HL-60 (cell line): ENCODE measurements at regions not wholly inside any gene's neighbourhood (a gene's known extent, or its start where the extent isn't known, plus 50 kb on each side); places are given as distances from the start of the nearest gene placed in this dataset.

Source experiments
- DNase-seq, 2 experiments: peaks; one replicate each; pipeline ENCODE4 v3.0.0-alpha.2; 2010 to 2020; ENCODE audit warnings: low read depth in 1 of 2, low spot score in 1 of 2
- H3K27ac ChIP-seq: fragments of 250-450 bp; sonication (Bioruptor Pico); replicated peaks from 2 replicates; pipeline ENCODE4 v1.5.1; 2020; ENCODE audit warnings: mild to moderate bottlenecking, moderate library complexity
- H3K27me3 ChIP-seq: fragments of 250-450 bp; sonication (Bioruptor Pico); 2 replicates; pipeline ENCODE4 v1.5.1; 2021; ENCODE audit warnings: mild to moderate bottlenecking, moderate library complexity; ENCODE audit not compliant: insufficient read depth, poor library complexity, severe bottlenecking
- H3K4me3 ChIP-seq: replicated peaks from 2 replicates; pipeline ENCODE4 v1.5.1; 2011; ENCODE audit warnings: mild to moderate bottlenecking, control low read depth, low read length; ENCODE audit not compliant: insufficient read depth
- GABPA ChIP-seq: IDR thresholded peaks from 2 replicates; pipeline ENCODE4 v1.6.1; 2012; ENCODE audit warnings: low read depth
- POLR2AphosphoS5 ChIP-seq: IDR thresholded peaks from 2 replicates; pipeline ENCODE4 v1.6.1; 2012; ENCODE audit warnings: low read depth
- SPI1 ChIP-seq: IDR thresholded peaks from 2 replicates; pipeline ENCODE4 v1.6.1; 2012; ENCODE audit warnings: low read depth, mild to moderate bottlenecking, borderline replicate concordance
- TF ChIP-seq, protein P1 (sequence below): IDR thresholded peaks from 2 replicates; pipeline ENCODE4 v1.6.1; 2012; ENCODE audit warnings: low read depth; ENCODE audit not compliant: insufficient replicate concordance
- TF ChIP-seq, protein P2 (sequence below): IDR thresholded peaks from one replicate; pipeline ENCODE4 v1.5.1; 2011; ENCODE audit warnings: low read length, control low read depth, inconsistent platforms; ENCODE audit not compliant: insufficient read depth

DNA sequence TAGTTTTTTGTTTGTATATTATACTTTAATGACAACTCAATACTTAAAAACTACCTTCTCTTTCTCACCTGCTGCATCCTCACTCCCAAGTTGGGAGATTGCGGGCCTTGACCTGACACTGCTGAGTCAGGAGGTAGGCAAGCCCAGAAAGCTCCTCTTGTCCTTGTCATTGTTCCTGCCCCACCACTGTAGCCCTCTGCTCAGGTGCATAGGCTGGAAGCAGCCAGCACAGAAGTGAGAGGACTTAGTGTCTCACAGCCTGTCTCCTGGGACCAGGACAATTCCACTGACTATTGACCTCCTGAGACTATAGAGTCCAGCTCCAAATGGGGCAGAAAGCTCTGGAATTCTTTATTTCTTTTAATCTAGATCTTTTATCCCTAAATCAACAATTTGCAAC is 123.5 kb upstream of the NDP start:
- no peak for DNase-seq
- Histone ChIP-seq H3K4me3 (no peak overlapping the region), H3K27ac (no peak overlapping the region), H3K27me3 (no peaks in the 10 kb centered on the region)
- TF ChIP-seq POLR2AphosphoS5 (no peak), GABPA (no peak), SPI1 (no peak)
- TF ChIP-seq, protein P1, sequence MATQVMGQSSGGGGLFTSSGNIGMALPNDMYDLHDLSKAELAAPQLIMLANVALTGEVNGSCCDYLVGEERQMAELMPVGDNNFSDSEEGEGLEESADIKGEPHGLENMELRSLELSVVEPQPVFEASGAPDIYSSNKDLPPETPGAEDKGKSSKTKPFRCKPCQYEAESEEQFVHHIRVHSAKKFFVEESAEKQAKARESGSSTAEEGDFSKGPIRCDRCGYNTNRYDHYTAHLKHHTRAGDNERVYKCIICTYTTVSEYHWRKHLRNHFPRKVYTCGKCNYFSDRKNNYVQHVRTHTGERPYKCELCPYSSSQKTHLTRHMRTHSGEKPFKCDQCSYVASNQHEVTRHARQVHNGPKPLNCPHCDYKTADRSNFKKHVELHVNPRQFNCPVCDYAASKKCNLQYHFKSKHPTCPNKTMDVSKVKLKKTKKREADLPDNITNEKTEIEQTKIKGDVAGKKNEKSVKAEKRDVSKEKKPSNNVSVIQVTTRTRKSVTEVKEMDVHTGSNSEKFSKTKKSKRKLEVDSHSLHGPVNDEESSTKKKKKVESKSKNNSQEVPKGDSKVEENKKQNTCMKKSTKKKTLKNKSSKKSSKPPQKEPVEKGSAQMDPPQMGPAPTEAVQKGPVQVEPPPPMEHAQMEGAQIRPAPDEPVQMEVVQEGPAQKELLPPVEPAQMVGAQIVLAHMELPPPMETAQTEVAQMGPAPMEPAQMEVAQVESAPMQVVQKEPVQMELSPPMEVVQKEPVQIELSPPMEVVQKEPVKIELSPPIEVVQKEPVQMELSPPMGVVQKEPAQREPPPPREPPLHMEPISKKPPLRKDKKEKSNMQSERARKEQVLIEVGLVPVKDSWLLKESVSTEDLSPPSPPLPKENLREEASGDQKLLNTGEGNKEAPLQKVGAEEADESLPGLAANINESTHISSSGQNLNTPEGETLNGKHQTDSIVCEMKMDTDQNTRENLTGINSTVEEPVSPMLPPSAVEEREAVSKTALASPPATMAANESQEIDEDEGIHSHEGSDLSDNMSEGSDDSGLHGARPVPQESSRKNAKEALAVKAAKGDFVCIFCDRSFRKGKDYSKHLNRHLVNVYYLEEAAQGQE: no peak
- TF ChIP-seq, protein P2, sequence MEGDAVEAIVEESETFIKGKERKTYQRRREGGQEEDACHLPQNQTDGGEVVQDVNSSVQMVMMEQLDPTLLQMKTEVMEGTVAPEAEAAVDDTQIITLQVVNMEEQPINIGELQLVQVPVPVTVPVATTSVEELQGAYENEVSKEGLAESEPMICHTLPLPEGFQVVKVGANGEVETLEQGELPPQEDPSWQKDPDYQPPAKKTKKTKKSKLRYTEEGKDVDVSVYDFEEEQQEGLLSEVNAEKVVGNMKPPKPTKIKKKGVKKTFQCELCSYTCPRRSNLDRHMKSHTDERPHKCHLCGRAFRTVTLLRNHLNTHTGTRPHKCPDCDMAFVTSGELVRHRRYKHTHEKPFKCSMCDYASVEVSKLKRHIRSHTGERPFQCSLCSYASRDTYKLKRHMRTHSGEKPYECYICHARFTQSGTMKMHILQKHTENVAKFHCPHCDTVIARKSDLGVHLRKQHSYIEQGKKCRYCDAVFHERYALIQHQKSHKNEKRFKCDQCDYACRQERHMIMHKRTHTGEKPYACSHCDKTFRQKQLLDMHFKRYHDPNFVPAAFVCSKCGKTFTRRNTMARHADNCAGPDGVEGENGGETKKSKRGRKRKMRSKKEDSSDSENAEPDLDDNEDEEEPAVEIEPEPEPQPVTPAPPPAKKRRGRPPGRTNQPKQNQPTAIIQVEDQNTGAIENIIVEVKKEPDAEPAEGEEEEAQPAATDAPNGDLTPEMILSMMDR: no peak

DNA sequence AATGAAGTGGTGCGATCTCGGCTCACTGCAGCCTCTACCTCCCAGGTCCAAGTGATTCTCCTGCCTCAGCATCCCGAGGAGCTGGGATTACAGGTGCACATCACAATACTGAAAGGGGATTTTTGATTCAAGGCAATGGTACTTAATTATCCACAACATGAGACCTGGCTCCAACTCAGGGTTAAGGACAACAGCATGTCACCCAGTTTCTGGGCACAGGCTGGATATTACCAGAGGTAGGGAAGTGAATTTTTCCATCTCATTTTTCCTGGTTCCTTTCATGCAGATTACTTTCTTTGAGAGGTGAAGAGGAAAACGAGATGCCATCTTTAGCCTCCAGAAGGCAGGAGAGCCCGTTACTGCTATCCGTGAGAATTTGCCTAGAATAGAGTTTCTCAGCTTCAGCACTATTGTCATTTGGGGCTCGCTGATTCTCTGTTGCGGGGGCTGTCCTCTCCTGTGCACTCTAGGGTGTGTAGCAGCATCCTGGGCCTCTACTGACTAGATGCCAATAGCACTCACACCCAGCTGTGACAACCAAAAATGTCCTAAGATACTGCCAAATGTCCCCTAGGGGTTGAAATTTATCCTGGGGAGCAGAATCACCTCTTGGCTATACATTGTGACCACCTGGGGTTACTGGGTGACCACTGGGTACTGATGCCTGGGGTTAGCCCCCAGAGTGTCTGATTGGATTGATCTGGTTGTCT is 121.8 kb upstream of the NDP start:
- DNase-seq: no peak
- no peaks in the 10 kb centered on the region for H3K27me3 ChIP-seq
- no peak overlapping the region for H3K27ac ChIP-seq
- H3K4me3 ChIP-seq: no peak overlapping the region
- TF ChIP-seq POLR2AphosphoS5 (no peak), GABPA (no peak), SPI1 (no peak)
- TF ChIP-seq, protein P2: no peak

DNA sequence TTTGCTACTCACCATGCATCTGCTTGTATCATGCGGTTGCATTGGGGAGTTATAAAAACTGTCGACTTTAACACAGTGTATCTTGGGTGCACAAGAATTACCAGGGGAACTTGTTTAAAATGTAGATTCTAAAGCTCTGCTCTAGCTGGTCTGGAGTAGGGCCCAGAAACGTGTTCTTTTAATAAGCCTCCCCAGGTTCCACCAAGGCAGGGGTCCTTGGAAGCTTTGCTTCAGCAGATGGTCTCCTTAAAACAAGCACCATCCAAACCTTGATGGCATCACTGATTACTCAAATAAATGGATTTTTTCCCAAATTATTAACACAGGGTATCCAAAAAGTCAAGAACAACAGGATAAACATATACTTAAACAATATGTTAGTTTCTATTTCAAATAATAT is 120.2 kb upstream of the NDP start:
- TF ChIP-seq, protein P1: no peak
- TF ChIP-seq, protein P2: no peak
- TF ChIP-seq GABPA: no peak
- TF ChIP-seq POLR2AphosphoS5: no peak
- no peak for TF ChIP-seq SPI1
- DNase-seq: no peak
- H3K27ac ChIP-seq: no peak overlapping the region
- H3K27me3 ChIP-seq: no peaks in the 10 kb centered on the region
- H3K4me3 ChIP-seq: no peak overlapping the region

DNA sequence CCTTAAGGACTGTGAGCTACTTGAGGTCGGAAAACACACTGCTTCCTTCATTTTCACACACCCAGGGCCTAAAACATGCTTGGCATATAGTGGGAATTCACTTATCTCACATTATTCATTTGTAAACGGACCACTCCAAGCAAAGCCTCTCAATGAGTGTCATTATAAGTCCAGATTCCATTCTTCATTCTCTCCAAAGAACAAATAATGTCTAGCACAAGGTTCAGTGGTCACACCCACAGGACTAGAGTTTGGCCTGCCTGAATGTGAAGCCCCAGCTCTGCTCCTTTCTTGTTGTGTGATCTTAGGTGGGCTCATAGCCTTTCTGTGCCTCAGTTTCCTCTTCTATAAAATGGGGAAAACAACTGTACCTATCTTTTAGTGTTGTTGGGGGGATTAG is 119.6 kb upstream of the NDP start:
- DNase-seq: no peak
- Histone ChIP-seq H3K27ac (no peak overlapping the region), H3K27me3 (no peaks in the 10 kb centered on the region), H3K4me3 (no peak overlapping the region)
- TF ChIP-seq SPI1 (no peak), GABPA (no peak), POLR2AphosphoS5 (no peak)
- TF ChIP-seq, protein P2: no peak
- TF ChIP-seq, protein P1: no peak
